ENCODE measurements at regions not wholly inside any gene's neighbourhood (a gene's known extent, or its start where the extent isn't known, plus 50 kb on each side); places are given as distances from the start of the nearest gene placed in this dataset.

DNA sequence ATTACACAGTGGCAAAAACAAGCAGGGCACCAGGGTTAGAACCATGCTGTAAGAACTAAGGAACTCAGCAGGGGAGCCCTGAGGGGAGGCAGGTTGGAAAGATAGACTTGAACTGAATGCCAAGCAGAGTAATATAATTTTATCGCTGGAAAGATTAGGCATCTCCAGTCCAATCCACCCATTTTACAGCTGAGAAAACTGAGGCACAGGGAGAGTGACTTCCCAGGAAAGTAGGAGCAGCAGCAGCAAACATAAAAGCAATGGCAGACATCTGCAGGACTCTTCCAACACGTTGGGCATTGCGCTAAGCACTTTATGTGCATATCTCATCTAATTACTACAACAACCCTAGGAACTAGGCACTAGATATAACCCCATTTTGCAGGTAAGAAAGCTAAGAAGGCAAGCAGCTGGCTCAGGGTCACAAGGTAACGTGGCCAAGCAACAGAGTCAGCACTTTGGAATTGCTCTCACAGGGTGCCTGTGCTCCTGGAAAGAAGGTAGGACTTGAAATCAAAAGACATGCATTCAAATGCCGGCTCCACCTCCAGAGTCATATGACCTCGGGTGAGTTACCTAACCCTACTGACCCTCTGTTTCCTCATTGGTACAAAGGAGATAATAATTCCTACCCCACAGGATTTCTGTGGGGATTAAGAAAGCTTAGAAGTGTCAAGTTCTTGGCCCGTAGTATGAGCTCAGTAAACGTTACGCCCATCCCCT is 215.3 kb downstream of the BARX2 start:
- Mint-ChIP-seq H3K27ac (no peak overlapping the region), H3K27me3 (peaks cover 29% of the 10 kb centered on the region), H3K4me3 (no peak overlapping the region), H3K36me3 (ENCODE audit: low read depth) (no peaks in the 10 kb centered on the region), H3K4me1 (ENCODE audit: low read depth) (no peaks in the 10 kb centered on the region), H3K9me3 (no peaks in the 10 kb centered on the region)
- H3K27ac ChIP-seq (ENCODE audit: low read depth in 1 of 2, low read length in 2 of 2), result no peak overlapping the region
- ChIA-PET CTCF (no interaction called here), POLR2A (interaction anchor here (0.6 kb wide), 1 partner anchor 24 kb away, joined by 3 read pairs; no protein-coding TSS in a partner anchor)
- intact Hi-C loops (cut with DNase I, micrococcal nuclease), result no loop called here
- DNase-seq, result no peak
- H3K9me3 ChIP-seq (ENCODE audit: control insufficient read depth in 1 of 2, insufficient read depth in 1 of 2, low read length in 2 of 2), result no peaks in the 10 kb centered on the region
- TF ChIP-seq, protein P1, sequence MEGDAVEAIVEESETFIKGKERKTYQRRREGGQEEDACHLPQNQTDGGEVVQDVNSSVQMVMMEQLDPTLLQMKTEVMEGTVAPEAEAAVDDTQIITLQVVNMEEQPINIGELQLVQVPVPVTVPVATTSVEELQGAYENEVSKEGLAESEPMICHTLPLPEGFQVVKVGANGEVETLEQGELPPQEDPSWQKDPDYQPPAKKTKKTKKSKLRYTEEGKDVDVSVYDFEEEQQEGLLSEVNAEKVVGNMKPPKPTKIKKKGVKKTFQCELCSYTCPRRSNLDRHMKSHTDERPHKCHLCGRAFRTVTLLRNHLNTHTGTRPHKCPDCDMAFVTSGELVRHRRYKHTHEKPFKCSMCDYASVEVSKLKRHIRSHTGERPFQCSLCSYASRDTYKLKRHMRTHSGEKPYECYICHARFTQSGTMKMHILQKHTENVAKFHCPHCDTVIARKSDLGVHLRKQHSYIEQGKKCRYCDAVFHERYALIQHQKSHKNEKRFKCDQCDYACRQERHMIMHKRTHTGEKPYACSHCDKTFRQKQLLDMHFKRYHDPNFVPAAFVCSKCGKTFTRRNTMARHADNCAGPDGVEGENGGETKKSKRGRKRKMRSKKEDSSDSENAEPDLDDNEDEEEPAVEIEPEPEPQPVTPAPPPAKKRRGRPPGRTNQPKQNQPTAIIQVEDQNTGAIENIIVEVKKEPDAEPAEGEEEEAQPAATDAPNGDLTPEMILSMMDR (IDR thresholded peaks at IDR 0.05), result no peak
- no peak for ATAC-seq (ENCODE audit: poor library complexity)
- H3K4me3 ChIP-seq (ENCODE audit: low read length), result no peak overlapping the region
- no peaks in the 10 kb centered on the region for H3K36me3 ChIP-seq (ENCODE audit: insufficient read depth, low read length)
- no peaks in the 10 kb centered on the region for H3K4me1 ChIP-seq (ENCODE audit: insufficient read depth, low read length)
- H3K27me3 ChIP-seq (ENCODE audit: control insufficient read depth in 1 of 2, insufficient read depth in 2 of 2, low read length in 2 of 2), result peaks cover 0 to 4% of the 10 kb centered on the region in 2 experiments

DNA sequence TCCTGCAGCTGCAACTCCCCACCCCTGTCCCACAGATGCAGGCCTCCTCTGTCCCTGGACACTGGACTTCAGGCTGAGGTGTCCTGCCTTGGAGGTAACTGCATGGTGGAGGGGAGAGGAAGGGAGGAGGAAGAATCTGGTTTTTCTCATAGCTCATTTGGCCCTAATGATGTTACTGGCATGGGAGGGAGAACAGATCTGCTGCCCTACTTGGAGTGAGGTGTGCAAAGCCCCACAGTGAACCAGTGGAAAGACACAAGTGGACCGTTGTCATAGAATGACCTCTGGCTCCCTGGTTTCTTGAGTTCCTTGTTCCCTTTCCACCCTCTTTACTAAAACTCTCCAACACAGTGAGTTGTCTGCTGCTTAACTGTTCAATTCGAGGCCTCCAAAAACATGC is 215.9 kb downstream of the BARX2 start:
- DNase-seq (no peak), ATAC-seq (ENCODE audit: poor library complexity) (no peak)
- CTCF ChIA-PET, result no interaction called here
- Mint-ChIP-seq H3K27me3 (peaks cover 34% of the 10 kb centered on the region), H3K27ac (no peak overlapping the region), H3K36me3 (ENCODE audit: low read depth) (no peaks in the 10 kb centered on the region), H3K4me1 (ENCODE audit: low read depth) (no peaks in the 10 kb centered on the region), H3K4me3 (no peak overlapping the region), H3K9me3 (no peaks in the 10 kb centered on the region)
- POLR2A ChIA-PET, result interaction anchor here (0.6 kb wide), 1 partner anchor 24 kb away, joined by 3 read pairs; no protein-coding TSS in a partner anchor
- intact Hi-C loops (cut with DNase I, micrococcal nuclease), result no loop called here
- Histone ChIP-seq H3K36me3 (ENCODE audit: insufficient read depth, low read length) (no peaks in the 10 kb centered on the region), H3K27me3 (ENCODE audit: control insufficient read depth in 1 of 2, insufficient read depth in 2 of 2, low read length in 2 of 2) (peaks cover 0 to 7% of the 10 kb centered on the region in 2 experiments), H3K9me3 (ENCODE audit: control insufficient read depth in 1 of 2, insufficient read depth in 1 of 2, low read length in 2 of 2) (peaks cover 0 to 3% of the 10 kb centered on the region in 2 experiments), H3K4me1 (ENCODE audit: insufficient read depth, low read length) (no peaks in the 10 kb centered on the region), H3K27ac (ENCODE audit: low read depth in 1 of 2, low read length in 2 of 2) (no peak overlapping the region), H3K4me3 (ENCODE audit: low read length) (no peak overlapping the region)
- TF ChIP-seq, protein P1 (IDR thresholded peaks at IDR 0.05), result no peak

DNA sequence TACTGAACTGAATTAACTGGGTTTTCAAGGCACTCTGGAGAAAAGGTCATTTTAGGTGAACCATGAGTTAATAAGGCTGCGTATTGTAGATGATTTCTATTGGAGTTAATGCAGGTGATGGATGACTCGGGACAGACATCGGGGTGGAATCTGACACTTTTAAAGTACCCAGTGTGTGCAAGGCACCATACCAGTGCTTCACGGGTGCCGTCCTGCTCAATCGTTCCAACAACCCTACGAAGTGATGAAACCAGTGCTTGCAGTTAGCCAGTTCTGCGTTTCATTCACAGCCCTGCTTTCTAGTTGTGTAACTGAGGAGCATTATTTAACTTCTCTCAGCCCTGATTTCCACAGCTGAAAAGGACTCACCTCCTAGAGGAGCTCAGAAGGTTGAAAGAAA is 216.5 kb downstream of the BARX2 start:
- Histone ChIP-seq H3K4me1 (ENCODE audit: insufficient read depth, low read length) (no peaks in the 10 kb centered on the region), H3K27me3 (ENCODE audit: control insufficient read depth in 1 of 2, insufficient read depth in 2 of 2, low read length in 2 of 2) (peaks cover 0 to 9% of the 10 kb centered on the region in 2 experiments), H3K4me3 (ENCODE audit: low read length) (no peak overlapping the region), H3K27ac (ENCODE audit: low read depth in 1 of 2, low read length in 2 of 2) (no peak overlapping the region), H3K36me3 (ENCODE audit: insufficient read depth, low read length) (no peaks in the 10 kb centered on the region), H3K9me3 (ENCODE audit: control insufficient read depth in 1 of 2, insufficient read depth in 1 of 2, low read length in 2 of 2) (peaks cover 0 to 5% of the 10 kb centered on the region in 2 experiments)
- ATAC-seq (ENCODE audit: poor library complexity) (no peak), DNase-seq (no peak)
- intact Hi-C loops (cut with DNase I, micrococcal nuclease), result no loop called here
- H3K27ac Mint-ChIP-seq, result no peak overlapping the region
- no peaks in the 10 kb centered on the region for H3K4me1 Mint-ChIP-seq (ENCODE audit: low read depth)
- CTCF ChIA-PET, result no interaction called here
- no peaks in the 10 kb centered on the region for H3K9me3 Mint-ChIP-seq
- TF ChIP-seq, protein P1 (IDR thresholded peaks at IDR 0.05), result no peak
- POLR2A ChIA-PET, result no interaction called here
- H3K36me3 Mint-ChIP-seq (ENCODE audit: low read depth), result no peaks in the 10 kb centered on the region
- H3K4me3 Mint-ChIP-seq, result no peak overlapping the region
- H3K27me3 Mint-ChIP-seq, result peaks cover 31% of the 10 kb centered on the region

All from CD4-positive, alpha-beta T cell (primary cell).